ENCODE measurements at regions not wholly inside any gene's neighbourhood (a gene's known extent, or its start where the extent isn't known, plus 50 kb on each side); places are given as distances from the start of the nearest gene placed in this dataset.

GRCh38 chr16:87056551-87056950 is 260.6 kb downstream of the C16orf95 start:
- Histone ChIP-seq H3K4me1 (ENCODE audit: insufficient read depth, low read length) (no peaks in the 10 kb centered on the region), H3K4me3 (ENCODE audit: low read length in 2 of 2) (no peak overlapping the region), H3K36me3 (ENCODE audit: insufficient read depth, low read length) (no peaks in the 10 kb centered on the region), H3K27ac (ENCODE audit: low read depth, low read length) (no peak overlapping the region), H3K27me3 (ENCODE audit: insufficient read depth, low read length) (no peaks in the 10 kb centered on the region), H3K9me3 (ENCODE audit: control insufficient read depth in 1 of 2, low read length in 2 of 2) (no peaks in the 10 kb centered on the region)
- intact Hi-C loops (cut with micrococcal nuclease): no loop called here
- ChIA-PET POLR2A (ENCODE audit: partially characterized antibody) (no interaction called here), CTCF (ENCODE audit: partially characterized antibody) (no interaction called here)
- H3K36me3 Mint-ChIP-seq: no peaks in the 10 kb centered on the region
- peaks cover 0 to 13% (median 4%) of the 10 kb centered on the region in 8 donors for H3K9me3 Mint-ChIP-seq
- no peak for DNase-seq
- no peaks in the 10 kb centered on the region for H3K4me1 Mint-ChIP-seq
- no peak overlapping the region for H3K27ac Mint-ChIP-seq
- H3K27me3 Mint-ChIP-seq: peaks cover 16 to 20% of the 10 kb centered on the region in 2 donors
- H3K4me3 Mint-ChIP-seq: no peak overlapping the region

GRCh38 chr16:87057211-87057881 is 259.8 kb downstream of the C16orf95 start:
- Histone ChIP-seq H3K9me3 (ENCODE audit: control insufficient read depth in 1 of 2, low read length in 2 of 2) (no peaks in the 10 kb centered on the region), H3K4me3 (ENCODE audit: low read length in 2 of 2) (no peak overlapping the region), H3K4me1 (ENCODE audit: insufficient read depth, low read length) (no peaks in the 10 kb centered on the region), H3K27me3 (ENCODE audit: insufficient read depth, low read length) (no peaks in the 10 kb centered on the region), H3K36me3 (ENCODE audit: insufficient read depth, low read length) (no peaks in the 10 kb centered on the region), H3K27ac (ENCODE audit: low read depth, low read length) (no peak overlapping the region)
- CTCF ChIA-PET (ENCODE audit: partially characterized antibody): no interaction called here
- H3K4me1 Mint-ChIP-seq: no peaks in the 10 kb centered on the region
- POLR2A ChIA-PET (ENCODE audit: partially characterized antibody): no interaction called here
- H3K36me3 Mint-ChIP-seq: no peaks in the 10 kb centered on the region
- H3K4me3 Mint-ChIP-seq: no peak overlapping the region
- H3K9me3 Mint-ChIP-seq: peaks cover 0 to 12% (median 4%) of the 10 kb centered on the region in 8 donors
- H3K27ac Mint-ChIP-seq: no peak overlapping the region
- intact Hi-C loops (cut with micrococcal nuclease): no loop called here
- H3K27me3 Mint-ChIP-seq: peaks cover 18 to 21% of the 10 kb centered on the region in 2 donors
- DNase-seq: no peak

- intact Hi-C loops (cut with micrococcal nuclease): no loop called here
- Histone ChIP-seq H3K9me3 (ENCODE audit: control insufficient read depth in 1 of 2, low read length in 2 of 2) (no peaks in the 10 kb centered on the region), H3K27me3 (ENCODE audit: insufficient read depth, low read length) (peaks cover 4% of the 10 kb centered on the region), H3K36me3 (ENCODE audit: insufficient read depth, low read length) (no peaks in the 10 kb centered on the region), H3K27ac (ENCODE audit: low read depth, low read length) (no peak overlapping the region), H3K4me3 (ENCODE audit: low read length in 2 of 2) (no peak overlapping the region), H3K4me1 (ENCODE audit: insufficient read depth, low read length) (no peaks in the 10 kb centered on the region)
- Mint-ChIP-seq H3K36me3 (no peaks in the 10 kb centered on the region), H3K4me3 (no peak overlapping the region), H3K27me3 (peaks cover 17 to 22% of the 10 kb centered on the region in 2 donors), H3K4me1 (no peaks in the 10 kb centered on the region), H3K27ac (no peak overlapping the region), H3K9me3 (peaks cover 0 to 9% (median 4%) of the 10 kb centered on the region in 8 donors)
- ChIA-PET CTCF (ENCODE audit: partially characterized antibody) (no interaction called here), POLR2A (ENCODE audit: partially characterized antibody) (no interaction called here)
- no peak for DNase-seq
Measured at GRCh38 chr16:87057951-87058560, 259.1 kb downstream of the C16orf95 start.

GRCh38 chr16:87058728-87059250 is 258.4 kb downstream of the C16orf95 start:
- H3K27me3 ChIP-seq (ENCODE audit: insufficient read depth, low read length): peaks cover 4% of the 10 kb centered on the region
- peaks cover 19 to 21% of the 10 kb centered on the region in 2 donors for H3K27me3 Mint-ChIP-seq
- DNase-seq: no peak
- H3K4me3 Mint-ChIP-seq: no peak overlapping the region
- no peak overlapping the region for H3K27ac ChIP-seq (ENCODE audit: low read depth, low read length)
- ChIA-PET CTCF (ENCODE audit: partially characterized antibody) (no interaction called here), POLR2A (ENCODE audit: partially characterized antibody) (no interaction called here)
- H3K9me3 ChIP-seq (ENCODE audit: control insufficient read depth in 1 of 2, low read length in 2 of 2): no peaks in the 10 kb centered on the region
- no peaks in the 10 kb centered on the region for H3K4me1 ChIP-seq (ENCODE audit: insufficient read depth, low read length)
- no peaks in the 10 kb centered on the region for H3K36me3 Mint-ChIP-seq
- no peak overlapping the region for H3K4me3 ChIP-seq (ENCODE audit: low read length in 2 of 2)
- peaks cover 0 to 8% (median 4%) of the 10 kb centered on the region in 8 donors for H3K9me3 Mint-ChIP-seq
- no peak overlapping the region for H3K27ac Mint-ChIP-seq
- H3K36me3 ChIP-seq (ENCODE audit: insufficient read depth, low read length): no peaks in the 10 kb centered on the region
- H3K4me1 Mint-ChIP-seq: no peaks in the 10 kb centered on the region
- intact Hi-C loops (cut with micrococcal nuclease): no loop called here

GRCh38 chr16:87060034-87060986 is 256.9 kb downstream of the C16orf95 start:
- Mint-ChIP-seq H3K4me1 (no peaks in the 10 kb centered on the region), H3K27ac (no peak overlapping the region), H3K36me3 (no peaks in the 10 kb centered on the region), H3K27me3 (peaks cover 21 to 22% of the 10 kb centered on the region in 2 donors), H3K4me3 (peak overlapping the region in 1 of 8 donors; percentile 3), H3K9me3 (no peaks in the 10 kb centered on the region)
- ChIA-PET POLR2A (ENCODE audit: partially characterized antibody) (no interaction called here), CTCF (ENCODE audit: partially characterized antibody) (no interaction called here)
- H3K4me1 ChIP-seq (ENCODE audit: insufficient read depth, low read length): no peaks in the 10 kb centered on the region
- H3K27me3 ChIP-seq (ENCODE audit: insufficient read depth, low read length): peaks cover 4% of the 10 kb centered on the region
- intact Hi-C loops (cut with micrococcal nuclease): loop anchor here (5.0 kb wide), 1 partner anchor 498 kb away; no protein-coding TSS in a partner anchor
- H3K9me3 ChIP-seq (ENCODE audit: control insufficient read depth in 1 of 2, low read length in 2 of 2): no peaks in the 10 kb centered on the region
- H3K36me3 ChIP-seq (ENCODE audit: insufficient read depth, low read length): no peaks in the 10 kb centered on the region
- H3K27ac ChIP-seq (ENCODE audit: low read depth, low read length): no peak overlapping the region
- H3K4me3 ChIP-seq (ENCODE audit: low read length in 2 of 2): no peak overlapping the region
- DNase-seq: no peak

GRCh38 chr16:87061243-87061920 is 255.8 kb downstream of the C16orf95 start:
- ChIA-PET POLR2A (ENCODE audit: partially characterized antibody) (no interaction called here), CTCF (ENCODE audit: partially characterized antibody) (interaction anchor here (0.6 to 1.4 kb wide), 2 partner anchors 195 to 497 kb away, joined by 3 to 7 read pairs; no protein-coding TSS in a partner anchor)
- no peak for DNase-seq
- intact Hi-C loops (cut with micrococcal nuclease): loop anchor here (5.0 kb wide), 1 partner anchor 499 kb away; no protein-coding TSS in a partner anchor
- Histone ChIP-seq H3K36me3 (ENCODE audit: insufficient read depth, low read length) (no peaks in the 10 kb centered on the region), H3K9me3 (ENCODE audit: control insufficient read depth in 1 of 2, low read length in 2 of 2) (no peaks in the 10 kb centered on the region), H3K4me1 (ENCODE audit: insufficient read depth, low read length) (no peaks in the 10 kb centered on the region), H3K27me3 (ENCODE audit: insufficient read depth, low read length) (peaks cover 4% of the 10 kb centered on the region), H3K27ac (ENCODE audit: low read depth, low read length) (no peak overlapping the region), H3K4me3 (ENCODE audit: low read length in 2 of 2) (no peak overlapping the region)
- Mint-ChIP-seq H3K27ac (no peak overlapping the region), H3K36me3 (no peaks in the 10 kb centered on the region), H3K9me3 (peaks cover 0 to 4% (median 0%) of the 10 kb centered on the region in 8 donors), H3K27me3 (peaks cover 28 to 31% of the 10 kb centered on the region in 2 donors), H3K4me3 (no peak overlapping the region), H3K4me1 (no peaks in the 10 kb centered on the region)

Measured in CD4-positive, alpha-beta memory T cell (primary cell).